ENCODE measurements at regions not wholly inside any gene's neighbourhood (a gene's known extent, or its start where the extent isn't known, plus 50 kb on each side); places are given as distances from the start of the nearest gene placed in this dataset.

DNA sequence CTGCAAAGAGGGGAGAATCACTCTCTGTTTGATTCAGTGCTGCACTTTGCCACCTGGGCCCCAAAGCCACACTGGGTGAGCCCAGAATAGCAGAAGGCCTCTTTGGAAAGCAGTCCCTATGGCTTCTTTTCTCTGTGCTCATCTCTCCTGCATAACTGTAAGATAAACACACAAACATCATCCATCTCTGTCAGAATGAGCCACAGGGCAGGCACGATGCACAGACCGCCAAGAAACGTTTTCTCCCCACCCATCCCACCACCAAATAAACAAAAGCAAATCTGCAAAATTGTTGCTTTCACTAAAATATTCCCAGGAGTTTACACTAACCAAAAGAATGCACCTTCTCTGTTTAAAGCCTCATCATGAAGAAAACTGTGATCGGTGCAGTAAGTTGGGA, 196.4 kb upstream of the POU2AF2 start:
- H3K9me3 ChIP-seq: no peaks in the 10 kb centered on the region

DNA sequence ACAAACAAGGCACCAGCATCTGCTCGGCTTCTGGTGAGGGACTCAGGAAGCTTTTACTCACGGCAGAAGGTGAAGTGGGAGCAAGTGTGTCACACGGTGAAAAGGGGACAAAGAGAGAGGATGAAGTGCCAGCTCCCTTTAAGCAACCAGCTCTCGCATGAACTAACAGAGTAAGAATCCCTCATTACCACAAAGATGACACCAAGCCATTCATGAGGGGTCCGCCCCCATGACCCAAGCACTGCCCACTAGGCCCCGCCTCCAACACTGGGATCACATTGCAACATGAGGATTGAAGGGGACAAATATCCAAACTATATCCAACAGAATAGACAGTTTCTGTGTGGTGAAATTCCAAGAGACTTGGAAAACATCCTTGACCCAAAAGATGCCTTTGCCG, 198.2 kb upstream of the POU2AF2 start:
- no peaks in the 10 kb centered on the region for H3K9me3 ChIP-seq
- H3K27me3 ChIP-seq: no peaks in the 10 kb centered on the region
- no peaks in the 10 kb centered on the region for H3K36me3 ChIP-seq
- no peak overlapping the region for H3K4me3 ChIP-seq (ENCODE audit: low read depth in 1 of 2, low read length in 1 of 2)
- H3K27ac ChIP-seq: no peak overlapping the region
- H3K4me1 ChIP-seq (ENCODE audit: control insufficient read depth in 1 of 2, insufficient read depth in 1 of 2, low read depth in 1 of 2, low read length in 1 of 2): no peaks in the 10 kb centered on the region
- no peak for TF ChIP-seq CTCF (IDR thresholded peaks at IDR 0.05)

More for the DNA sequence above, 196.4 kb upstream of the POU2AF2 start:
- Histone ChIP-seq H3K4me1 (ENCODE audit: control insufficient read depth in 1 of 2, insufficient read depth in 1 of 2, low read depth in 1 of 2, low read length in 1 of 2) (no peaks in the 10 kb centered on the region), H3K4me3 (ENCODE audit: low read depth in 1 of 2, low read length in 1 of 2) (no peak overlapping the region), H3K27ac (no peak overlapping the region), H3K27me3 (no peaks in the 10 kb centered on the region), H3K36me3 (no peaks in the 10 kb centered on the region)
- no peak for TF ChIP-seq CTCF (IDR thresholded peaks at IDR 0.05)

DNA sequence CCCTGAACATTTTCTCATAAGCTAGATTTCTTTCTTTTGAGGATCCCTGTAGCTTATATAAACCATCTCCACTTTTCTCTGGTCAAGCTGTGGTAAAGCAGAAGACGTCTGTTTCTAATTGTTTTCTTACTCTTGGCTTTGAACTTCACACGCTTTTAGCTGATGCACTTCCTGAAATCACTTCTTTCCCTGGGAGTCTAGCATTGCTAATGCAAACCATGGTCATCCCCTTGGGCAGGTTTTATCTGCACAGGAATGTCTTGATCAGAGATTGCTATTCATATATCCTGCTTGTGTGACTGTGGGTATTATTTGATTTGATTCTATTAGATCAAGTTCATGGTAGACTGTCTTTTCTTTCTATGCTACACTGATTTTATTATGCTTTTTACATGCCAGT, 199.2 kb upstream of the POU2AF2 start:
- no peaks in the 10 kb centered on the region for H3K36me3 ChIP-seq
- H3K27me3 ChIP-seq: no peaks in the 10 kb centered on the region
- H3K27ac ChIP-seq: no peak overlapping the region
- H3K4me1 ChIP-seq (ENCODE audit: control insufficient read depth in 1 of 2, insufficient read depth in 1 of 2, low read depth in 1 of 2, low read length in 1 of 2): no peaks in the 10 kb centered on the region
- no peak for TF ChIP-seq CTCF (IDR thresholded peaks at IDR 0.05)
- H3K9me3 ChIP-seq: no peaks in the 10 kb centered on the region
- no peak overlapping the region for H3K4me3 ChIP-seq (ENCODE audit: low read depth in 1 of 2, low read length in 1 of 2)

DNA sequence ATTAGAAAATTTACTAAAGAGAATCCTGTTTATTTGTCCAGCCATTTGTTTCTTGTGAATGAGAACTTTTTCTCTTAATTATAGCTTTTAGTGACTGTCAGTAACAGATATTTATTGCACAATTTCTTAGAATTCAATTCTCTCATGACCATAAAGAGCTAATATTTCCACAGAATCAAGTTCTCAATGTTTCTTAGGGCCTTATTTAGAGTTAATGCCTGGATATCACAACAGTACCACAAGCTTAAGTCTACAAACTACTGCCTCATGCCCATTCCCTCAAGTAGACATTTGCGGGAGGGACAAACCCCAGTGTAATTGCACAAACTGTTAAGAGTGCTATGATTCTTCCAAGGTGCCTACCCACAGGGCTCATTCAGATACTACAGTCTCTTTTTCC, 199.7 kb upstream of the POU2AF2 start:
- H3K4me1 ChIP-seq (ENCODE audit: control insufficient read depth in 1 of 2, insufficient read depth in 1 of 2, low read depth in 1 of 2, low read length in 1 of 2): no peaks in the 10 kb centered on the region
- H3K36me3 ChIP-seq: no peaks in the 10 kb centered on the region
- H3K27me3 ChIP-seq: no peaks in the 10 kb centered on the region
- H3K9me3 ChIP-seq: no peaks in the 10 kb centered on the region
- H3K4me3 ChIP-seq (ENCODE audit: low read depth in 1 of 2, low read length in 1 of 2): no peak overlapping the region
- no peak overlapping the region for H3K27ac ChIP-seq
- no peak for TF ChIP-seq CTCF (IDR thresholded peaks at IDR 0.05)

GRCh38 chr11:111045407-111045803, 200.1 kb upstream of the POU2AF2 start:
- TF ChIP-seq CTCF (IDR thresholded peaks at IDR 0.05): no peak
- H3K9me3 ChIP-seq: no peaks in the 10 kb centered on the region
- no peak overlapping the region for H3K27ac ChIP-seq
- H3K4me3 ChIP-seq (ENCODE audit: low read depth in 1 of 2, low read length in 1 of 2): no peak overlapping the region
- no peaks in the 10 kb centered on the region for H3K4me1 ChIP-seq (ENCODE audit: control insufficient read depth in 1 of 2, insufficient read depth in 1 of 2, low read depth in 1 of 2, low read length in 1 of 2)
- H3K36me3 ChIP-seq: no peaks in the 10 kb centered on the region
- no peaks in the 10 kb centered on the region for H3K27me3 ChIP-seq
